PC-3 (cell line): ENCODE measurements at regions not wholly inside any gene's neighbourhood (a gene's known extent, or its start where the extent isn't known, plus 50 kb on each side); places are given as distances from the start of the nearest gene placed in this dataset.

Source experiments
- ATAC-seq: fragments of 200-7000 bp; cut with Tn5 transposase; 2 replicates; pipeline ENCODE4 v1.9.1; 2020; ENCODE audit warnings: mild to moderate bottlenecking, moderate library complexity
- BruUV-seq: library from RNA; stranded (reverse); fragments of 400-500 nt; replicated peaks from 2 replicates; lab custom pipeline; 2021; lab: Mats Ljungman, UMichigan
- CTCF ChIA-PET: fragments of 300-600 bp; sonication (Branson Sonifier 250); formaldehyde crosslinking; loops from one replicate; lab custom pipeline; 2022; ENCODE audit warnings: antibody characterized with exemption; lab: Charles Lee
- POLR2A ChIA-PET: fragments of 300-600 bp; sonication (Branson Sonifier 250); formaldehyde crosslinking; loops from one replicate; lab custom pipeline; 2022; ENCODE audit warnings: antibody characterized with exemption; ENCODE audit not compliant: unreplicated experiment; lab: Charles Lee
- DNase-seq: peaks from one replicate; pipeline ENCODE4 v3.0.0-alpha.2; 2015
- H2AFZ ChIP-seq: fragments of 300-600 bp; sonication (generic); 2 replicates; pipeline ENCODE4 v1.6.0; 2016; ENCODE audit warnings: antibody characterized with exemption, low read length
- H3F3A ChIP-seq: fragments of 300-600 bp; sonication (generic); one replicate; pipeline ENCODE4 v1.6.0; 2017; ENCODE audit warnings: antibody characterized with exemption, low read length, control low read depth, mild to moderate bottlenecking; ENCODE audit not compliant: unreplicated experiment
- H3K27ac ChIP-seq: fragments of 300-600 bp; sonication (generic); 2 replicates; pipeline ENCODE4 v1.5.1; 2016; ENCODE audit warnings: mild to moderate bottlenecking, low read length
- H3K27me3 ChIP-seq: fragments of 300-600 bp; sonication (generic); 2 replicates; pipeline ENCODE4 v1.6.1; 2016; ENCODE audit warnings: low read length, mixed read lengths
- H3K36me3 ChIP-seq: fragments of 300-600 bp; sonication (generic); 2 replicates; pipeline ENCODE4 v1.6.1; 2016; ENCODE audit warnings: low read depth, mixed run types, low read length, mixed read lengths
- H3K4me1 ChIP-seq: fragments of 300-600 bp; sonication (generic); 2 replicates; pipeline ENCODE4 v1.5.1; 2016; ENCODE audit warnings: low read length; ENCODE audit not compliant: insufficient read depth
- H3K4me2 ChIP-seq: fragments of 300-600 bp; sonication (generic); 2 replicates; pipeline ENCODE4 v1.6.0; 2016; ENCODE audit warnings: low read length
- H3K4me3 ChIP-seq: fragments of 300-600 bp; sonication (generic); 2 replicates; pipeline ENCODE4 v1.5.1; 2016; ENCODE audit warnings: mild to moderate bottlenecking, low read length, mixed read lengths
- H3K79me2 ChIP-seq: fragments of 300-600 bp; sonication (generic); 2 replicates; pipeline ENCODE4 v1.6.1; 2017; ENCODE audit warnings: low read length, mixed read lengths
- H3K9ac ChIP-seq: fragments of 300-600 bp; sonication (generic); 2 replicates; pipeline ENCODE4 v1.6.0; 2016; ENCODE audit warnings: mild to moderate bottlenecking, low read length
- H3K9me2 ChIP-seq: fragments of 300-600 bp; sonication (generic); replicated peaks from 2 replicates; pipeline ENCODE4 v1.6.1; 2016; ENCODE audit warnings: mixed run types, low read length, mixed read lengths
- H3K9me3 ChIP-seq: fragments of 300-600 bp; sonication (generic); 2 replicates; pipeline ENCODE4 v1.6.1; 2016; ENCODE audit warnings: low read length, mixed read lengths
- H4K20me1 ChIP-seq: fragments of 300-600 bp; sonication (generic); 2 replicates; pipeline ENCODE4 v1.6.1; 2016; ENCODE audit warnings: low read length, mixed read lengths
- EZH2 ChIP-seq: fragments of 300-600 bp; sonication (generic); IDR thresholded peaks from one replicate; pipeline ENCODE4 v1.6.1; 2017; ENCODE audit warnings: antibody characterized with exemption, mild to moderate bottlenecking, low read length; ENCODE audit not compliant: unreplicated experiment
- EZH2phosphoT487 ChIP-seq: fragments of 300-600 bp; sonication (generic); IDR thresholded peaks from 2 replicates; pipeline ENCODE4 v1.6.1; 2018; ENCODE audit warnings: mild to moderate bottlenecking, antibody characterized with exemption, low read length, borderline replicate concordance
- intact Hi-C: fragments of 100-400 bp; cut with micrococcal nuclease; formaldehyde crosslinking; loops from 2 replicates; pipeline ENCODE4 v1.9.0; 2023
- TF ChIP-seq, protein P1 (sequence below): fragments of 300-600 bp; sonication (generic); conservative IDR thresholded peaks from 2 replicates; pipeline ENCODE4 v1.5.1; 2017; ENCODE audit warnings: antibody characterized with exemption, low read depth, mild to moderate bottlenecking, low read length

- H3K9me2 ChIP-seq = no peaks in the 10 kb centered on the region
- TF ChIP-seq EZH2phosphoT487 (no peak), EZH2 (no peak)
- TF ChIP-seq, protein P1, sequence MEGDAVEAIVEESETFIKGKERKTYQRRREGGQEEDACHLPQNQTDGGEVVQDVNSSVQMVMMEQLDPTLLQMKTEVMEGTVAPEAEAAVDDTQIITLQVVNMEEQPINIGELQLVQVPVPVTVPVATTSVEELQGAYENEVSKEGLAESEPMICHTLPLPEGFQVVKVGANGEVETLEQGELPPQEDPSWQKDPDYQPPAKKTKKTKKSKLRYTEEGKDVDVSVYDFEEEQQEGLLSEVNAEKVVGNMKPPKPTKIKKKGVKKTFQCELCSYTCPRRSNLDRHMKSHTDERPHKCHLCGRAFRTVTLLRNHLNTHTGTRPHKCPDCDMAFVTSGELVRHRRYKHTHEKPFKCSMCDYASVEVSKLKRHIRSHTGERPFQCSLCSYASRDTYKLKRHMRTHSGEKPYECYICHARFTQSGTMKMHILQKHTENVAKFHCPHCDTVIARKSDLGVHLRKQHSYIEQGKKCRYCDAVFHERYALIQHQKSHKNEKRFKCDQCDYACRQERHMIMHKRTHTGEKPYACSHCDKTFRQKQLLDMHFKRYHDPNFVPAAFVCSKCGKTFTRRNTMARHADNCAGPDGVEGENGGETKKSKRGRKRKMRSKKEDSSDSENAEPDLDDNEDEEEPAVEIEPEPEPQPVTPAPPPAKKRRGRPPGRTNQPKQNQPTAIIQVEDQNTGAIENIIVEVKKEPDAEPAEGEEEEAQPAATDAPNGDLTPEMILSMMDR = no peak
- no peaks in the 10 kb centered on the region for H3K36me3 ChIP-seq
- no TSS peak for BruUV-seq
- ChIA-PET POLR2A (no interaction called here), CTCF (no interaction called here)
- no peak overlapping the region for H3K27ac ChIP-seq
- DNase-seq (no peak), ATAC-seq (no peak)
- no peak overlapping the region for H3K4me2 ChIP-seq
- no peaks in the 10 kb centered on the region for H3K4me1 ChIP-seq
- no peaks in the 10 kb centered on the region for H3K27me3 ChIP-seq
- H4K20me1 ChIP-seq = no peaks in the 10 kb centered on the region
- no peak overlapping the region for H3K4me3 ChIP-seq
- no peaks in the 10 kb centered on the region for H3K79me2 ChIP-seq
- no peak overlapping the region for H2AFZ ChIP-seq
- intact Hi-C loops = no loop called here
- no peaks in the 10 kb centered on the region for H3K9me3 ChIP-seq
- H3F3A ChIP-seq = no peaks in the 10 kb centered on the region
- no peak overlapping the region for H3K9ac ChIP-seq
Measured at GRCh38 chr4:29243851-29244250, 1476.3 kb upstream of the PCDH7 start.

DNA sequence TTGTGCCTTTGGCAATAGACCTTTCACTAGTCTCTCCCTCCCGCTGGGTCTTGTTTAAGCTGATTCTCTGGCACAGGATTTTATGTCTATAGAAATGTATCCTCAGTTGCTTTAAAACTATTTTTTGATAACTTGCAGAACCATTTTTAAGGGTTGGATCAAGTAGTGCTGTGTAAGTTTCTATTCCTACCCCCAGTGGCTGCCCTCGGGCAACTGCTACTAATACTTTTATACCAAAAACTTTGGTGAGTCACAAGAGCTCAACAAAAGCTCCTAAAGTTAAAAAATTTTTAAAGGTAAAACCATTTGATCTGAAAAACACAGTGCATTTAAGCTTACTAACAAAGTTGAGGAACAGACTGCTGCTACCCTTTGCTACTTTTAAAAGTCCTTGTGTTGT is 1460.6 kb upstream of the PCDH7 start:
- no peaks in the 10 kb centered on the region for H3K9me2 ChIP-seq
- peak; percentile 34 for DNase-seq
- H4K20me1 ChIP-seq = no peaks in the 10 kb centered on the region
- TF ChIP-seq, protein P1 = no peak
- TF ChIP-seq EZH2phosphoT487 (no peak), EZH2 (no peak)
- H3K27me3 ChIP-seq = no peaks in the 10 kb centered on the region
- intact Hi-C loops = no loop called here
- H3K27ac ChIP-seq = no peak overlapping the region
- no peaks in the 10 kb centered on the region for H3K79me2 ChIP-seq
- no TSS peak for BruUV-seq
- H3F3A ChIP-seq = no peaks in the 10 kb centered on the region
- no peak overlapping the region for H3K9ac ChIP-seq
- peak; percentile 43 for ATAC-seq
- no peaks in the 10 kb centered on the region for H3K36me3 ChIP-seq
- H3K4me1 ChIP-seq = no peaks in the 10 kb centered on the region
- ChIA-PET POLR2A (no interaction called here), CTCF (no interaction called here)
- H3K9me3 ChIP-seq = no peaks in the 10 kb centered on the region
- H2AFZ ChIP-seq = no peak overlapping the region
- peak overlapping the region; percentile 31; the same call in 1 of the 2 replicates for H3K4me2 ChIP-seq
- no peak overlapping the region for H3K4me3 ChIP-seq

DNA sequence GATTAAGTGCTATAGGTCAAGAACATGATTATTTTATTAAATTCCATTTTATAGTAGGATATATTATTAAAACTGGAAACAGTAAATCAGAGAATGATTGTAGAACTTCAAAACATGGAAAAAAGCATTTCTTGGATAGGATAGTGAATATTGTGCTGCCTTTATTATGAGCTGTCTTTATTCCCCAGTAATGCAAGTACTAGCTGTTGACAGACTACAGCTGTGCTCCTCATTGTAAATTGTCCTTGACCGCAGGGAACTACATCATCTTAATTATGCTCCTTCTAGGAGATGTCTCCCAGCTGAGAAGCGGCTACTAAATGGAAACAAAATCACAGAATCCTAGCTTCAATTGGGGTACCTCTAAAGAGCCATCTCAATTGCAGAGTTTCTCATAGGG is 1457.2 kb upstream of the PCDH7 start:
- no peak overlapping the region for H3K27ac ChIP-seq
- no TSS peak for BruUV-seq
- no peak for TF ChIP-seq EZH2
- no peaks in the 10 kb centered on the region for H4K20me1 ChIP-seq
- intact Hi-C loops = no loop called here
- no peaks in the 10 kb centered on the region for H3K79me2 ChIP-seq
- H3K9me3 ChIP-seq = no peaks in the 10 kb centered on the region
- H3K4me3 ChIP-seq = no peak overlapping the region
- DNase-seq = no peak
- H3K9ac ChIP-seq = no peak overlapping the region
- no peaks in the 10 kb centered on the region for H3K9me2 ChIP-seq
- CTCF ChIA-PET = no interaction called here
- no peaks in the 10 kb centered on the region for H3K4me1 ChIP-seq
- no peak overlapping the region for H3K4me2 ChIP-seq
- H2AFZ ChIP-seq = no peak overlapping the region
- H3F3A ChIP-seq = no peaks in the 10 kb centered on the region
- ATAC-seq = no peak
- no peaks in the 10 kb centered on the region for H3K36me3 ChIP-seq
- POLR2A ChIA-PET = no interaction called here
- H3K27me3 ChIP-seq = no peaks in the 10 kb centered on the region
